Renal pelvis (tissue), 1 donor: ENCODE measurements at regions not wholly inside any gene's neighbourhood (a gene's known extent, or its start where the extent isn't known, plus 50 kb on each side); places are given as distances from the start of the nearest gene placed in this dataset.
"Not testable (repeated sequence)": the region's sequence is repeated elsewhere in the genome, so short reads cannot be mapped to it uniquely, and the experiment has no call there.

ENCODE experiments used
- DNase-seq: peaks from one replicate; pipeline ENCODE4 v3.0.0-alpha.2; 2013

DNA sequence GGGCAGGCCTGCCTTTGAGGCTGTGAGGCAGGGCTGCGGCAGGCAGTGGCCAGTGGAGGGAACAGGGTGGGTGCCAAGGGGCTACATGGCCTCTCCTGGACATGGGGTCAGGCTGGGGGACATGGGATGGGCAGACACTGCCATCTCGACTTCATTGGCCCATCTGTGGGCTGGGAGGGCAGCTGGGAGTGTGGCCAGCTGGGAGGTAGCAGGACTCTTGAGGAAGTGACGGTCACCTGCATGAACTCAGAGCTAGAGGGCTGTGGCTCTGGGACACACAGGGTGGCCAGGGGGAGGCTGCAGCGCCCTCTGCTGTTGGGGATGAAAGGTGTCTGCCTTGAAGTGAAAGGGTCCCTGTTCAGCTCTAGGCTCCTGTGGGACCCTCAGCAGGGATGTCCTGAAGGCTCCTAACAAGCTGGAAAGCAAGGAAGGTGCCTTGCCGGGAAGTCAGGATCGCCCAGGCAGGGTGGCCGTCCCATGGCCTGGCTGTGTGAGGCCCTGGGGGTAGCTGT, 244.0 kb downstream of the ANKRD30B start:
- DNase-seq = not testable (repeated sequence)

DNA sequence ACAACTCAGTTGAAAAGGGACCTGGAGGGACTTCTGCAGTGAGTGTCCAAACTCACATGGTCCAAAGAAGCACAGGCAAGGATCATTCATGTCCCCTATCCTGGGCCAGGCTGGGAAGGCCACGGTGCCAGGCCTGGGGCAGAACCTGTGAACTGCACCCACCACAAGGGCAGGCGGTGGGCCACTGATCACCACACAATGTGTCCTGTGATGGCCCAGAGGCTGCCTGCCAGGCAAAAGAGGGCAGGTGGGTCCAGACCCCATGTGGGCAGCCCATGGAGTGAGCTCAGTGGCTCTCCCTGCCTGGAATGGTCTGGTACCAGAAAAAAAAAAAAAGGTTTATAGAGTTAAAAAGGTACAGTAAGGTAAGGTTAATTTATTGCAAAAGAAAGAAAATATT, 244.8 kb downstream of the ANKRD30B start:
- DNase-seq = not testable (repeated sequence)

DNA sequence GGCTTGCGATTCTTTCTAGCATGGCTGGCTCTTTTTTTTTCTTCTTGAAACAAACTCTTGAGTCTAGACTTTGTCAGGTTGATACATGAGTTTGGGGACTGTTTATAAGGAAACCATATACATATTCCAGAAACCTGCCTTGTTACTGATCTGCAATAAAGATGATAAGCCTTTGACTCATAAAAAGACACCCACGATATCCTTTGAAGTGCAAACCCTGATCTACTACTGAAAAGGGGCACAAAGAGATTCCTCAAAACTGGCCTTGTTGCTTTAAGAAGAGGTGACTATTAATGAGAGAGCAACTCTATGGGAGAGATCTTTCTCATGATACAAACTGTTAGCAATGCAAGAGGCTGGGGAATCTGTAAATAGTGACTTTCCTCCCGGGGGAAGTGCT, 247.1 kb downstream of the ANKRD30B start:
- DNase-seq = not testable (repeated sequence)

DNA sequence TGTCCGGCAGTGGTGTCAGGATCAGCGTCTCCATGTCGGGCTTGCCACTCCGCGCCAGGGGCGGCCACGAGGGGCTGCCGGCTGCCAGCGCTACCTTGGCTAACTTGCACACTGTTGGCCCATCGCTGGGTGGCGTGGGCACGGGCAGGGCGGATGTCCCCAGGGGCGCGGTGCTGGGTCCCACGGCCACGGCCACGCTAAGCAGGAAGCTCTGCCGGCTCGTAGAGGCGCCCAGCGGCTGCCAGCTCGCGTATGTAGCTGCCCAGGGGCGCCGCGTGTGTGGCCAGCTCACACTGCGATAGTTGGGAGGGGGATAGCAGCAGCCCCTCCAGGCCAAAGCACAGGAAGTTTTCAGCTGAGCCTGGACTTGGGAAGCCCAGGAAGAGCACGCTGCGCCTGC, 249.4 kb downstream of the ANKRD30B start:
- no peak for DNase-seq

DNA sequence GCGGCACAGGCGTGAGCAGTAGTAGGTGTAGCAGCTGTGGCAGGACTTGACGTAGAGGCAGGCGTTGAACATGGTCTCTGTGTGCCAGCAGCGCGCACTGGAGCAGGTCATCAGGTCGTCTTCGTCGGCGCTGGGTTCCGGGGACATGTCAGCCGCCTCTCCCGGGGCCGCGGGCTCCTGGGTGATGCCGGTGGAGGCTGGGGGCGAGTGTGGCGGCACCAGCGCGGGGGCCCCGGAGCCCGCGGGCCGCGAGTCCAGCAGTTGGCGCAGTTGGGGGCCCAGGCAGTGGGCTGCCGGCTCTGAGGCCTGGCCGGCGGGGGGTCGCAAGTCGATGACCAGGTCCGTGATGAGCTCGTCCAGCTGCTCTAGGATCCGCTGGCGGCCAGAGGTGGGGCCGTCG, 249.9 kb downstream of the ANKRD30B start:
- DNase-seq = not testable (repeated sequence)

DNA sequence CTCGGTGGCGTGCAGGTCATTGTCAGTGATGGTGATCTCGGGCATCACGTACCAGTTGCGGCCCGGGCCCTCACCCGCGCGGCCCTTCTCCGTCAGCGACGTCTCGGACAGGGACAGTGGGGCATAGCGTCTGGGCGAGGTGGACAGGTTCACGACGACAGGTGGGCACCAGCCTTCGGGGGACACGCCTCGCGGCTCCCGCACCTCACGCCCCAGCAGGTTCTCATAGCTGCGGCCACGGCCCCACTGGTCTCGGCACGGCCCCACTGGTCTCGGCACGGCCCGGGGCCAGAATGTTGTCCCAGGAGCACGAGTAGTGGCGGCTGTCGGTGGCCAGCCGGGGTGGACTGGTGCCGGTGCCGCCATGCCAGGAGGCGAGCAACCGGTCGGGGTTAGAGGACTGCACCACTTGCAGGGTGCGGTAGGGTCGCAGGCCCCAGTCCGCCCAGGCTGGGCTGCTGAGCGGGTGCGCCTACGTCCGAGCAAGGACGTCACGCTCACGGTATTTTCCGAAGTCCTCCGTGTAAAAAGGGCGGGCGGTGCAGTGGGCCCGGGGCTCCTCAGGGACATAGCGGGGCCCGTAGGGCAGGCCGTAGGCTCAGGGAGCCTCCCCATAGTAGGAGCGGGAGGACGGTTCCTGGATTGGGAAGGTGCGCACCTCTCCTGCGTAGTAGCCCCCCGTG, 250.5 kb downstream of the ANKRD30B start:
- DNase-seq = not testable (repeated sequence)

DNA sequence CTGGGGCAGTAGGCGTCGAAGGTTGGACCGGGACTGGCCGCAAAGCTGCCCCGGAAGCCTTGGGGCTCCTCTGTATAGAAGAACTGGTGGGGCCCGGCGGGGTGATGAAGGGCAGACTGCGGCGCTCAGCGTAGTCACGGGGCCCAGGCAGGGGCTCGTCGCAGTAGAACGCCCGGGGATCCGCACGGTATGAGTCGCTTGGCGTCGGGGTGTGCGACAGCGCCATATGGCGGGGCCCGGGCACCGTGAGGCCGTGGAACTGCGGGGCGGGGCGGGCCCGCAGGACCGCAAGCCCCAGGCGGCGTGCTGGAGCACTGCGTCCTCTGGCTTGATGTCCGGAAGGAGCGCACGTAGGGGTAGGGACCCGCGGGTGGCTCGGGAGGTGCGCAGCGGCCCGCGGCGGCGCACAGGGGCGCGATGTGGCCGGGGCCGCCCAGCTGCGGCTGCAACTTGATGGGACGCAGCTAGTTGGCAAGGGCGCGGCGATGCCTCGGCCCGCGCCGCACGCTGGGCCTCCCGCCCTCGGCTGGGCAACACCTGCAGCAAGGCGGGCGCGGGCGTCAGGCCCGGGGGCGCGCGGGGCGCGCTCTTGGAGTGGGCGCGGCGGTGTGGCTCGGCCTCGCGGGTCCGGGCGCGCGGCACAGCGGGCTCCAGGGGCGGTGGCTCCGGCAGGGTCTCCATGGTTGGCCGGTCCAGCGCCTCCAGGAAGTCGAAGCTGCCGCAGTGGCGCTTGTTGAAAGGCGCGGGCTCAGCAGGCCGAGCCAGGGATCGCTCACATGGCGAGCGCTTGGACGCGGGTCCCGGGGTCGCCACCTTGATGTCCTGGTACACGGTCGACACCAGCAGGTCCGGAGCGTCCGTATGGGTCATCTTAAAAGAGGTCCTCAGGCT, 251.4 kb downstream of the ANKRD30B start:
- no peak for DNase-seq

DNA sequence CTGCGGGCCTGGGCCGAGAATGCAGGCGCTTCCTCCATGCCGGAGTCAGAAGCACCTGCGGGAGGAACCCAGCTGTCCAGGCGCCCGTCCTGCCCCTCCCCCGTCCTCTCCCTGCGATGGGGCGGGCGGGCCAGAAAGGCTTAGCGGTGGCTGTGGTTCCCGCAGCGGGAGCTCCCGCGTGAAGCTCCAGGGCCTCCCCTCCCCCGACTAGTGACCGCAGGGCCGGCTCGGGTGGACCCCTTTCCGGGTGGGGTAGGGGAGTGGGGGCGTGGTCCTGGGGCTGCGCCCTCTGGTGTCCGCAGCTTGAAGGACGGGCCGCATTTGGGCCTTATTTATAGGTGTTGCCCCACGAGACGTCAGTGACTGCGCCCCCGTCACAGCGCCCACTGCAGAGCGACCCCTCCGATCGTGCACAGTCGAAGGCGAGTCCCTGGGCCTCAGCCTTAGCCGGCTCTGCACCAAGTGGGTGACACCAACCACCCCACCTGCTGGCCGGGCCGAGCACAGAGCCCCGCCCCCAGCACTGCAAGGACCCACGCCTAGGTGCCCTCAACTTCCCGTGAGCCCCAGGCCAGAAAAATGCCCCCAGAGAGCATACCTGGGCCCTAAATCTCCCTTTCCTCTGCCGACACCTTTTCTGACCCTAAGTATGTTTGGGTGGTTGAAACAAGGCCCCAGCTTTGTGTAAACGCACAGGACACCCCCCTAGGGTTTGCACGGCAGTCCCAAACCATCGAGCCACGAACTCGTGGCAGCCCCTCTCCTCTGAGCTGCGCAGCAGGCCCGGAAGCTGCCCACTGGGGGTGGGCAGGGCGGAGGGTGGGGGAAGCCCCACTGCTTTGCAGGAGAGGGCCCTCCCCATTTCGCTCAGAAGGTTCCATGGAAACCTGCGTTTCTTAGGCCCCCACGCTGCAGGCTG, 252.4 kb downstream of the ANKRD30B start:
- DNase-seq = not testable (repeated sequence)

DNA sequence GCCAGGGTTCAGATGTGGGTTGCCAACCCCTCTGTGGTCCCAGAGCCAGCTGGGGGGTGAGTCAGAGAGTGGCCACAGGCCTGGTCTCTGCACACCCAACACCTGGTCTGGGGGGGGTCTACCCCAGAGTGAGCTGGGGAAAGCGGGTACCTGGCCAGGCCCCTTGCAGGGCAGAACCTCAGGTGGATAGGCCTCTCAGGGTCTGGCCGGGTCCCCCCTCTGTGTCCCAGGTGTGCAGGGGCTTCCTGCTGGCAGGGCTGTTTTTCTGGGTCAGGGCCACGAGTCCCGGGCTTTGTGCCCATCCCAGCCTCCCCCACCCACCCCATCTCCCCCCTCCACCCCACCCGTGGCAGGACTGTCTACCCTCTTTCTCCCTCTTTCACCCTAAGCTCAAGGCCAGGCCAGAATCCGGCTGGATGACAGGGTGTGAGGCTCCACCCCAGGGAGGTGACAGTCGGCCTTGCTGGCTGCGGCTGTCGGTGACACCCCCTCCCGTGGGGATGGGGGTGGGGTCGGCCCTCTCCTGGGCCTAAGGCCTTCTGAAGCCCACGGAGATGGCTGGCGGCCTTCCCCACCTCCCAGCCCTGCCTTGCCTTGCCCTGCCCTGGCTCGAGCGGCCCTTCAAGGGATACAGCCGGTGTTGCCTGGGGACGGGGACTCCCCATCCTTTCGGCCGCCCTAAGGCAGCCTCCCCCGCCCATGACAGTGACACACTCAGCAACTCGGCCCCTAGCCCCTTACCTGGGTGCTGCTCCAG, 253.2 kb downstream of the ANKRD30B start:
- DNase-seq = not testable (repeated sequence)

DNA sequence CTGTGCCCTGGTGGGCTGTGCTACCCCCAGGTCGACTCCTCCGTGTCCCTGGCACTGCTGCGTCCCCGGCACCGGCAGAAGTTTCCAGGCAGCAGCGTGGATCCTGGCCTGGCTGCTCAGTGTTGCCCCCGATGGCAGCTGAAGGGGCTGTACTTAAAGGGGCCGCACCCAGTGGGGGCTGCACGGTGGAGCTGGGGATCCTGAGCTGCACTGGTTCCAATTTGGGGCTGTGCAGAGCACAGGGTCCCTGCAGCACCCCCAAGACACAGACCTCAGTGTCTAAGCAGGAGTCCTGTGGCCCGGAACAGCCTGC, 253.8 kb downstream of the ANKRD30B start:
- not testable (repeated sequence) for DNase-seq

DNA sequence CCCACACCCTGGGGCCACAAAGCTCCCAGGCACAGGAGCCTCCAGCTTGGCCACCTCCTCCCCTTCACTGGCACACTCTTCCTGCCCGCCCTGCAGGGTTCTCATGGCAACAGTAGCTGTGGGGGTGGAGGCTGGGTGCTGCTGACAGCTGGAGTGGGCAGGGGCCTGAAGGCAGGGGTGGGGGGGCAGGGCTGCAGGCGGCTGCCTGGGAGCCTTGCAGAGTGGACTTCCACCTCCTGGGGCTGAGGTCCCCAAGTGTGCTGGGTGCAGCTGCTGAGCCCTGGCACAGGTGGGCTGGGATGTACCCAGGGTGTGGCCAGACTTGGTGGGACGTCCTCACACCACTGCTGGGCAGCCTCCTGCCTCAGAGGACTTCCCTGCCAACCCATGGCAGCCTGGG, 254.8 kb downstream of the ANKRD30B start:
- DNase-seq = not testable (repeated sequence)

DNA sequence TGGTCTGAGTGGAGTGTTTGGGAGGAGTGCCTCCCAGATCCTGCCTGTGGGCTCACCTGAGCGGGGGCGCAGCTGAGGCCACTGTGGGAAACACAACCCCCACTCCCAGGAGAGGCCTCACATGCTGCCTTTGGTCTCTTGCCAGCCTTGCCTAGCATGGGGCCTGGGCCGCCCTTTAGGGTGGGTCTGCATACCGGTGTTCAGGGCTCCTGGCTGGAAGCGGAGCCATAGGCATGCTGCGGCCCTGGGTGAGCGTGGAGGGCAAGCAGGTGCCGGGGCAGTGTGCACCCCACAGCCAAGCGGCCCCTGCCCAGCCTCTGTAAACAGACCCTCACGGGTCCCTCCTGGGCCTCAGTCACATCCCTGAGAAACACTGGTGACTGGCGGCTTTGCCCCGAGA, 255.3 kb downstream of the ANKRD30B start:
- DNase-seq = not testable (repeated sequence)

DNA sequence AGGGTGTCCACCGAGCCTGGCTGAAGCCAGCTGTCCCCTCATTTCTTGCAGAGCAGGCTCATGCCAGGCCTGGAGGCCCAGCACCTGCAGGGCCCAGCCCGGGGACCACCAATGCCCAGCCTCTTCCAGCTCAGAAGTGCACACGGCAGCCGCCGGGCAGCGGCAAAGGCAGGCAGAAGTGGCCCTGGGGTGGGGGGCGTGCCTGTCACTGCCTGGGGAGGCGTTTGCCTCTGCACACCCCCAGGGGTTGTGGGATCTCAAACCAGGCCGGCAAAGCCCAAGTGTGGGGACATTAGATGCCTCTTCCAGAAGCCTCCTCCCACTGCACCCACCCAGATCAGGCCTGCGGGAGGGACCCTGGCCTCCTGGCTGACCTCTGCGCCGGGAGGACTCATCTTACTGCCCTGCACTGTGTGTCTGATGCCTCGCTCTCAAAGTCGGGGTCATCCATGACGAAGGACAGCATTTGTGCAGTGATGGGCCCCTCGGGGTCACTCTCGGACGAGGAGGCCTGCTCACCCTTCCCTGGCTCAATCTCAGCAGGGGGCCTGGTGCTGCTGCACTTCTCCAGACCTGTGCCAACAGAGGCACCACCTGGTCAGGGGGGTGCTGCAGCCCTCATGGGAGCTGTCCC, 255.8 kb downstream of the ANKRD30B start:
- not testable (repeated sequence) for DNase-seq

DNA sequence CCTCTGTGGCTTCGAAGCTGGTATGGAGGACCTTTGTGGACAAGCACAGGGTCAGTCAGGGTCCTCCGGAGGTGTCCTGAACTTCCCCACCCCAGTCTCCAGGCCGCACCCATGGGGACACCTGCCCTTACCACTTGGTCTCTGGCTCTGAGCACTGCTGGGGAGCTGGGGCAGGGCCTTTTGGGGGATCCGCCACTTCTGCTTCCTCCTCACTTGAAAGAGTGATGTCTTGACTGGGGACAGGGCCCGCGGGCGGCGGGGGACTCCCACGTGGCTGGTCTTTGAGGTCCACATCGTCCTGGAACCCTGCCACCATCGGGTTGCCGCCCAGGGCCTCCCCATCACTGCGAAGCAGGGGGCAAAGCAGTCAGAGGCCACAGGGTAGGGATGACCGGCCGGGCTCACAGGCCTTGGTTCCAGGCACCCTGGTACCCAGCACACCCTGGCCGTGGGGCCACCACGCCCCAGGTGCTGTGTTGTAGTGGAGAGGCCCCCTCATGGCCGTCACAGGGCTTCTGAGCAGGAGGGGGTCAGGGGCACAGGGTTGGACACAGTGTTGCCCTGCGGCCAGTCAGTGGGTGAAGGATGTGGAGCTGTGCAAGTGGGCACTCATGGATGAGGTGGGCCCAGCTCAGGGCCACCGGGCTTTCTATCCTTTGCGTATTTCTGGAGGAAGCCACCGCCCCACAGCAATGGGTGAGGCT, 256.4 kb downstream of the ANKRD30B start:
- DNase-seq = not testable (repeated sequence)

DNA sequence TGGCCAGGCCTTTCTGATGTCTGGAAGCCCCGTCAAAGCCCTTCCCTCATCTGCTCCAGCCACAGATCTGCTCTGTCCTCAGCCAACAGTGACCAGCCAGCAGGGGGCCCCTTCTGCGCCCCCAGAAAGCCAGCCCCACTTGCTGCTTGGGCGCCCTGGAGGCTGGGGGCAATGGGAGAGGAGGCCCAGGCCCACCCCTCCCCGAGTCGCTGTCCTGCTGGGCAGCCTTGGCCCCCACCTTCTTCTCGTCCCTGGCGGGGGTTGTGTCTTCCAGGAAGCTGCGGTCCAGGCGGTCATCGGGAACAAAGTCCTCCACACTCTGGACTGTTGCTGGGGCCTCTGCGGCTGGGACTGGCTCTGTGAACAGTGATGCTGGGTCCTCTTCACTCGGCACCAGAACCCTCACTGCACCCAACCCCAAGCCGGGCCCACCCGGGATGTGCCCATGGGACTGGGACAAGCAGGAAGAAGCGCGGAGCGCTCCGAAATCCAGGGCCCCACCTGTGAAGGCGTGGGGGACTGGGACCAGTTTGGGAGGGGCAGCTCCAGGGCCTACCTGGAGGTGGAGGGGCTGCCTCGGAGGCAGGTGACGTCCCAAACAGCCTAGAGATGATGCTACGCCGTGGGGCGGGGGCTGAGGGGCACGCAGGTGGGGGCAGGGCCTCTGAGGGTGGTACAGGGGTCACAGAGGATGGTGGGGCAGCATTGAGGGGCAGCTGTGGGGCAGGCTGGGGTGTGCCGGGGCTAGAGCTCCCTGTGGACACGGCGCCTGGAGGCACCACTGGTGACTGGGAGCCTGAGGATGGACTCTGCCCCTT, 257.6 kb downstream of the ANKRD30B start:
- DNase-seq = no peak

DNA sequence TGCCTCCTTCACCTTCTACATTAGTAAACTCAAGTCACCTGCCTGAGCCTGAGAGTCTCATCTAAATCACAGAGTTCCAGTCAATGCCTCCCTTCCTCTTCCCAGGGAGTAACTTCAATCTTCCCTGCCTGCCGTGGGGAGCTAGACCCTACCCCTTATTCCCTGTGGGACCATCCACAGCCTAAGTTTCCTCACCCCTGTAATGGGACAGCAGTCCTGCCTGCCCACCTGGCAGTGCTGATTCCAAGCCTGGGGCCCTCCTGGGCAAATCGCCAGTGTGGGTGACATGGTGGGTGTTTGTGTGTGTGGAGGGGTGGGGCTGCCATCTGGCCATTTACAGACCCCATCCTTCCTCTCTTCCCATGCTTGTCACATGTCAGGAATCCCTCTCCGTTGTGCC, 258.6 kb downstream of the ANKRD30B start:
- not testable (repeated sequence) for DNase-seq

DNA sequence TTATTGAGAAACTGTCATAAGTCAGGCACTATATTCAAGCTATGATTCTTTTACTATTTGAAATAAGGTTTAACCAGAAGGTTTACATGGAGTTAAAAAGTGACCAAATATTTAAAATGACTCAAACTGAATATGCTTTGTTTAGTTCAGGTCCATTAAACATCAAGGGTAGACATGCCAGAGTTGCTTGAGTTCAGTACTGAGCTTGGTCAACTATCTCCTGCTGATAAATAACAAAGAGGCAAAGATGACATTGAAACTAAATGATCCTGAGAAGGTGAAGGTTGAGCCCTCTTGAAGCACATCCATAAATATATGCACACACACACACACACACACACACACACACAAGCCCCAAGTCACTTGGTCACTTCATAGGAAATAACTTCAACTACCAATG, 278.1 kb downstream of the ANKRD30B start:
- not testable (repeated sequence) for DNase-seq

DNA sequence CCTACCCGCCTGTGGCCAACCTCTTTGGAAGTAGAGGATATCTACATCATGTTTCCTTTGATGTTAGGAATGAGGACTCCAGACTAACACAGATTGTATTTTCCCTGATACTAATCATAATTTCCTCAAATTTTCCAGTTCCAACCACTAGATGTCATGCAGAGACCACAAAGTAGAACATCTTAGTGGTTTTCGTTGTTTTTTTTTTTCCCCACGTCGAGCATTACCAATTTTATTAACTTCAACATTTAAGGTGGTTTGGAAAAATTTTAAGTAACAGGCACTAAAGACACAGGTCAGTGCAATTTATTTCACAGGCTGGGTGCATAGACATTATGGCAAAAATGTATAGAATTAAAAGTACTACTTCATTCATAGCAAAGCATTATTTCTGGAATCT, 280.1 kb downstream of the ANKRD30B start:
- not testable (repeated sequence) for DNase-seq

DNA sequence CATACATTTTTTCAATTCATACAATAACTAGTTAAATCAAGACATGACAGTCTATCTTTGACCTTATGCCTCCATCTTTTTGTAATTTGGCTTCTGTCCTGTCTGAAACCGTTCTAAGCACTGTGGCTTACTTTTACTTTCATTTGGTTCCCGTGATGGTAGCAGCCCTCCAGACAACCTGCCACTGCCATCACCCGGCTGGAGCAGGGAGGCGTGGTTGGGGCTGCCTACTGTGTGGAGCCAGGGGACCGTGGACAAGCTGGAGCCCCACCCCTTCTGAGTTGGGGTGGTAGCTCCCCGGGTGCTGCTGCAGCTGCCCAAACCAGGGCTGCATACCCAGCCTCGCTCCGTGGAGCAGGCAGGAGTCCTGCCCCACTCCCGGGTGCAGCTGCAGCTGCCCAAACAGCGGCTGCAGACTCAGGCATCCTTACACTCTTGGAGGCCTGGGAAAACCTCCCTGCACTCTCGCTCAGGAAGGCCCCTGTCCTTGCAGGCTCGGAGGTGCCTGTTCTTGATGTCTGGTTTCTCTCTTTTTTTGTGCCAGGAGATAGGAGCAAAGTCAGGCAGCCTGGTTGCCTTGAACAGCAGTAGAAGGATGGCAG, 312.4 kb downstream of the ANKRD30B start:
- not testable (repeated sequence) for DNase-seq
